ENCODE measurements at regions not wholly inside any gene's neighbourhood (a gene's known extent, or its start where the extent isn't known, plus 50 kb on each side); places are given as distances from the start of the nearest gene placed in this dataset.

- Histone ChIP-seq H2AFZ (no peak overlapping the region), H3K79me2 (no peaks in the 10 kb centered on the region), H3K9me2 (replicated peaks; ENCODE audit: insufficient read depth) (no peaks in the 10 kb centered on the region), H4K20me1 (ENCODE audit: insufficient read depth, poor library complexity, severe bottlenecking) (no peaks in the 10 kb centered on the region), H3K4me2 (no peak overlapping the region), H3K36me3 (replicated peaks; ENCODE audit: insufficient read depth, low read depth) (no peaks in the 10 kb centered on the region), H3K27me3 (no peaks in the 10 kb centered on the region), H3K27ac (no peak overlapping the region), H3K4me1 (ENCODE audit: insufficient read depth) (no peaks in the 10 kb centered on the region), H3K4me3 (no peak overlapping the region), H3K9me3 (ENCODE audit: low read depth) (no peaks in the 10 kb centered on the region)
- WGBS (ENCODE audit: low lambda C conversion rate, missing lambda C conversion rate), result 67% methylated on average over 1 of the region's 1 CpG
- TF ChIP-seq EZH2 (IDR thresholded peaks at IDR 0.05; ENCODE audit: borderline replicate concordance), result no peak
- TF ChIP-seq, protein P1, sequence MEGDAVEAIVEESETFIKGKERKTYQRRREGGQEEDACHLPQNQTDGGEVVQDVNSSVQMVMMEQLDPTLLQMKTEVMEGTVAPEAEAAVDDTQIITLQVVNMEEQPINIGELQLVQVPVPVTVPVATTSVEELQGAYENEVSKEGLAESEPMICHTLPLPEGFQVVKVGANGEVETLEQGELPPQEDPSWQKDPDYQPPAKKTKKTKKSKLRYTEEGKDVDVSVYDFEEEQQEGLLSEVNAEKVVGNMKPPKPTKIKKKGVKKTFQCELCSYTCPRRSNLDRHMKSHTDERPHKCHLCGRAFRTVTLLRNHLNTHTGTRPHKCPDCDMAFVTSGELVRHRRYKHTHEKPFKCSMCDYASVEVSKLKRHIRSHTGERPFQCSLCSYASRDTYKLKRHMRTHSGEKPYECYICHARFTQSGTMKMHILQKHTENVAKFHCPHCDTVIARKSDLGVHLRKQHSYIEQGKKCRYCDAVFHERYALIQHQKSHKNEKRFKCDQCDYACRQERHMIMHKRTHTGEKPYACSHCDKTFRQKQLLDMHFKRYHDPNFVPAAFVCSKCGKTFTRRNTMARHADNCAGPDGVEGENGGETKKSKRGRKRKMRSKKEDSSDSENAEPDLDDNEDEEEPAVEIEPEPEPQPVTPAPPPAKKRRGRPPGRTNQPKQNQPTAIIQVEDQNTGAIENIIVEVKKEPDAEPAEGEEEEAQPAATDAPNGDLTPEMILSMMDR (IDR thresholded peaks at IDR 0.05; ENCODE audit: poor library complexity), result no peak
- TF ChIP-seq EZH2phosphoT487 (IDR thresholded peaks at IDR 0.05; ENCODE audit: low read depth, severe bottlenecking, unreplicated experiment), result no peak
- DNase-seq (ENCODE audit: low spot score), result no peak
Measured at GRCh38 chr11:112344040-112344413, 83.4 kb upstream of the PLET1 start.

DNA sequence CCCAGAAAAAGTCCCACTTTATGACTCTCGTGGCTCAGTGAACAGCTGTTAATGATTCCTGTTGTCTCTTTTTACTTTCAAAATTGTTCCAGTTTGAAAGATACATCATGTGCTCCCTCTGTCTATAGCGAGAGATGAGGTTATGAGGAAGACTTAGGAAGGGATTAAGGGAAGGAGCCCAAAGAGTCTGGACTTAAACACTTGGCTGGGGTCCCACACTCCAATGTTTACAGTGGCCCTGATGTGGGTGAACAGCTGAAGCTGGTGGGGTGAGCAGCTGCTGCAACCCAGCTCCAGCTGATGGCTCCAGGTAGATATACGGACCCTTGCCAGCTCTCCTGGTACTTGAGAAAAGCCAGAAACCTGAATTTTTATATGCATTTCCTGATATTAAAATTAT lies 84.5 kb upstream of the PLET1 start:
- no peaks in the 10 kb centered on the region for H3K79me2 ChIP-seq
- H3K9me2 ChIP-seq (replicated peaks; ENCODE audit: insufficient read depth), result no peaks in the 10 kb centered on the region
- no peak overlapping the region for H3K4me3 ChIP-seq
- H3K36me3 ChIP-seq (replicated peaks; ENCODE audit: insufficient read depth, low read depth), result no peaks in the 10 kb centered on the region
- peak overlapping the region; percentile 26 for H3K27ac ChIP-seq
- H3K9me3 ChIP-seq (ENCODE audit: low read depth), result no peaks in the 10 kb centered on the region
- no peaks in the 10 kb centered on the region for H3K4me1 ChIP-seq (ENCODE audit: insufficient read depth)
- no peak overlapping the region for H3K4me2 ChIP-seq
- no peaks in the 10 kb centered on the region for H4K20me1 ChIP-seq (ENCODE audit: insufficient read depth, poor library complexity, severe bottlenecking)
- 75% methylated on average over 3 of the region's 3 CpGs for WGBS (ENCODE audit: low lambda C conversion rate, missing lambda C conversion rate)
- no peaks in the 10 kb centered on the region for H3K27me3 ChIP-seq
- TF ChIP-seq EZH2 (IDR thresholded peaks at IDR 0.05; ENCODE audit: borderline replicate concordance) (no peak), EZH2phosphoT487 (IDR thresholded peaks at IDR 0.05; ENCODE audit: low read depth, severe bottlenecking, unreplicated experiment) (no peak)
- TF ChIP-seq, protein P1 (IDR thresholded peaks at IDR 0.05; ENCODE audit: poor library complexity), result no peak
- H2AFZ ChIP-seq, result no peak overlapping the region
- DNase-seq (ENCODE audit: low spot score), result no peak

GRCh38 chr11:112345706-112346105 lies 85.0 kb upstream of the PLET1 start:
- TF ChIP-seq EZH2phosphoT487 (IDR thresholded peaks at IDR 0.05; ENCODE audit: low read depth, severe bottlenecking, unreplicated experiment) (no peak), EZH2 (IDR thresholded peaks at IDR 0.05; ENCODE audit: borderline replicate concordance) (no peak)
- TF ChIP-seq, protein P1 (IDR thresholded peaks at IDR 0.05; ENCODE audit: poor library complexity), result peak; percentile 18
- H3K36me3 ChIP-seq (replicated peaks; ENCODE audit: insufficient read depth, low read depth), result no peaks in the 10 kb centered on the region
- no peak for DNase-seq (ENCODE audit: low spot score)
- no peak overlapping the region for H3K4me3 ChIP-seq
- H3K79me2 ChIP-seq, result no peaks in the 10 kb centered on the region
- no peak overlapping the region for H2AFZ ChIP-seq
- H3K4me2 ChIP-seq, result no peak overlapping the region
- no peak overlapping the region for H3K27ac ChIP-seq
- no peaks in the 10 kb centered on the region for H3K27me3 ChIP-seq
- H3K4me1 ChIP-seq (ENCODE audit: insufficient read depth), result no peaks in the 10 kb centered on the region
- no peaks in the 10 kb centered on the region for H3K9me3 ChIP-seq (ENCODE audit: low read depth)
- 66% methylated on average over 3 of the region's 4 CpGs for WGBS (ENCODE audit: low lambda C conversion rate, missing lambda C conversion rate)
- no peaks in the 10 kb centered on the region for H3K9me2 ChIP-seq (replicated peaks; ENCODE audit: insufficient read depth)
- no peaks in the 10 kb centered on the region for H4K20me1 ChIP-seq (ENCODE audit: insufficient read depth, poor library complexity, severe bottlenecking)

- Histone ChIP-seq H3K79me2 (no peaks in the 10 kb centered on the region), H3K9me3 (ENCODE audit: low read depth) (no peaks in the 10 kb centered on the region), H4K20me1 (ENCODE audit: insufficient read depth, poor library complexity, severe bottlenecking) (no peaks in the 10 kb centered on the region), H3K36me3 (replicated peaks; ENCODE audit: insufficient read depth, low read depth) (no peaks in the 10 kb centered on the region), H3K27ac (no peak overlapping the region), H2AFZ (no peak overlapping the region), H3K27me3 (no peaks in the 10 kb centered on the region), H3K4me2 (no peak overlapping the region), H3K4me1 (ENCODE audit: insufficient read depth) (no peaks in the 10 kb centered on the region), H3K4me3 (no peak overlapping the region), H3K9me2 (replicated peaks; ENCODE audit: insufficient read depth) (no peaks in the 10 kb centered on the region)
- WGBS (ENCODE audit: low lambda C conversion rate, missing lambda C conversion rate), result 89% methylated on average over 5 of the region's 5 CpGs
- DNase-seq (ENCODE audit: low spot score), result no peak
- TF ChIP-seq EZH2phosphoT487 (IDR thresholded peaks at IDR 0.05; ENCODE audit: low read depth, severe bottlenecking, unreplicated experiment) (no peak), EZH2 (IDR thresholded peaks at IDR 0.05; ENCODE audit: borderline replicate concordance) (no peak)
- TF ChIP-seq, protein P1 (IDR thresholded peaks at IDR 0.05; ENCODE audit: poor library complexity), result no peak
Measured at GRCh38 chr11:112346586-112346985, 85.9 kb upstream of the PLET1 start.

Measured in hepatocyte (in vitro differentiated cells).